KOPT-K1 (cell line): ENCODE measurements at regions not wholly inside any gene's neighbourhood (a gene's known extent, or its start where the extent isn't known, plus 50 kb on each side); places are given as distances from the start of the nearest gene placed in this dataset.

Experiments
- H3K27ac ChIP-seq: fragments of 200-600 bp; sonication (generic); 2 replicates; pipeline ENCODE4 v1.5.1; 2016; ENCODE audit warnings: antibody characterized with exemption, mild to moderate bottlenecking, low read depth, low read length; ENCODE audit not compliant: poor library complexity, severe bottlenecking
- H3K36me3 ChIP-seq: fragments of 200-600 bp; sonication (generic); 2 replicates; pipeline ENCODE4 v1.5.1; 2017; ENCODE audit warnings: antibody characterized with exemption, mild to moderate bottlenecking, low read length, moderate library complexity; ENCODE audit not compliant: insufficient read depth
- H3K9me3 ChIP-seq: fragments of 200-600 bp; sonication (generic); 2 replicates; pipeline ENCODE4 v1.5.1; 2017; ENCODE audit warnings: antibody characterized with exemption, low read length, mild to moderate bottlenecking; ENCODE audit not compliant: insufficient read depth, poor library complexity, severe bottlenecking

- H3K9me3 ChIP-seq = no peaks in the 10 kb centered on the region
- no peak overlapping the region for H3K27ac ChIP-seq
- no peaks in the 10 kb centered on the region for H3K36me3 ChIP-seq
These were observed 58.3 kb downstream of the CXCL12 start for GRCh38 chr10:44326474-44327030.

DNA sequence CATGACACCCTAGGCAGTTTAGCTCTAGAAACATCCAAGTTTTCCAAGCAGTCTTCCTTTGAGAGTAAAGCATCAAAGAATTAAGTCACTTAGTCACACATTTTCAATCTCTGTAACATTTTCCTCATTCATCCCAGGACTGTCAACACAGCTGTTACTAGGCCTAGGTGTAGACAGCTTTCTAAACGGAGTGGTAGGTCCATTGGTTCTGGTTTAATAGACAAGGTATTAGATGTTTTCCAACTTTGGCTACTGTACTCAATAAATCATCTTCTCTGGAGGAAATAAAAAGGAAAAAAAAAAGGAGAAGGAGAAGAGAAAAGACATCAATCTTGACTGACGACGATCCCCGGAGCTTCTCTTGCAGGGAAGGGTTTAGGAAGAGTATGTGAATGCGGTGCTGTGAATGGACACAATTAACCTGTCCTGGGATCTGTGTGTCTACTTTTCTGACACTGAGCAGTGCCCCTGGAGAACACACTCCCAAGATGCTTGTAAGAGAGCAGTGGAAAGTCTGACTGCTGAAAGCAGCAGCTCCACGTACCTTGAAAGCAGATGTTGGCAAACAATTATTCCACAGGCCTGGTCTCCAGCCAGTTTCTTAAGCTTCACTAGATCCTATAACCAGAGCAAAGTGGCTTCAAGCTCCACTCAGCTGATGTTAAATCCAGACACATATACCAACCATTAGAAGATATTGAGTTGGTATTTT lies 59.1 kb downstream of the CXCL12 start:
- Histone ChIP-seq H3K36me3 (no peaks in the 10 kb centered on the region), H3K9me3 (no peaks in the 10 kb centered on the region), H3K27ac (no peak overlapping the region)

DNA sequence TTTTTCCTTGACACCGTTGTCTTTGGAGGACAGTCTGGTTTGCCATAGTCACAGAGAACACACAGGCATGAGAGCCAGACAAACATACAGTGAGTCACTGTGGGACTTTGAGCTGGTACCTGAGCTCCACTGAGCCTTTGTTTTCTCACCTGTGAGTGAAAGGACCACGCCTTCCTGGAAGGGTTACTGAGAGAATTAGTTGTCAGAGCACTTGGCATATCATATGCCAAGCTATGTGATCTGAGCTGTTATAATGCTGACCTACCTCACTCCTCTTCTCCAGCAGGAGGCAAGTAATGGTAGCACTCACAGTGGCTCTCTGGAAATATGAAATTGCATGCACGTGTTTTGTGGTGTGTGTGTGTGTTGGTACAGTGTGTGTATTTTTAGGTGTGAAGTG lies 59.7 kb downstream of the CXCL12 start:
- Histone ChIP-seq H3K27ac (no peak overlapping the region), H3K36me3 (no peaks in the 10 kb centered on the region), H3K9me3 (no peaks in the 10 kb centered on the region)

DNA sequence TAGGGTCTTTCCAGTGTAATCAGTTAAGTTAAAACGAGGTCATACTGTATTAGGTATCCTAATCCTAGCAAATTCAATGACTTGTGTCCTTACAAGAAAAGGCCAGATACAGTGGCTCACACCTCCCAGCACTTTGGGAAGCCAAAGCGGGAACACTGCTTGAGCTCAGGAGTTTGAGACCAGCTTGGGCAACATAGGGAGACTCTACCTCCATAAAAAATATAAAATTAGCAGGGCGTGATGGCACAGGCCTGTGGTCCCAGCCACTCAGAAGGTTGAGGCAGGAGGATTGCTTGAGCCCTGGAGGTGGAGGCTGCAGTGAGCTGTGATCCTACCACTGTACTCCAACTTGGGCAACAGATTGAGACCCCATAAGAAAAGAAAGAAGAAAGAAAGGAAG lies 61.1 kb downstream of the CXCL12 start:
- no peaks in the 10 kb centered on the region for H3K9me3 ChIP-seq
- H3K36me3 ChIP-seq = no peaks in the 10 kb centered on the region
- no peak overlapping the region for H3K27ac ChIP-seq

DNA sequence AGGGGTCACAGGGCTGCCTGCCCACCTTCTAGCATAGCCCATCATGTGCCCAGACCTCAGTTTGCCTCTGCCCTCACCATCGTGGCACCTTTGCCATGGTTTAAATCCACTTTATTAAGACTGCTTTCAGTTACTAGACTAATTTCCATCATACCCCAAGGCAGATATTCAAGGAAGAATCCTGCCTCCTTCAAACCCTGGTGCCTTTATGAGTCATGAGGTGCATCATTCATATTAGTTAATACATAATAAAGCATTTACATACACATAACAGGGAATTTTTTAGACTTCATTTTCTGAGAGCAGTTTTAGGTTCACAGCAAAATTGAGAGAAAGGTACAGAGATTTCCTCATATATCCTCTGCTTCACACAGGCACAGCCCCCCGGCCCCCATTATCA lies 62.8 kb downstream of the CXCL12 start:
- no peaks in the 10 kb centered on the region for H3K36me3 ChIP-seq
- H3K9me3 ChIP-seq = no peaks in the 10 kb centered on the region
- no peak overlapping the region for H3K27ac ChIP-seq

GRCh38 chr10:44320756-44321155 lies 64.1 kb downstream of the CXCL12 start:
- H3K36me3 ChIP-seq = no peaks in the 10 kb centered on the region
- no peak overlapping the region for H3K27ac ChIP-seq
- no peaks in the 10 kb centered on the region for H3K9me3 ChIP-seq

DNA sequence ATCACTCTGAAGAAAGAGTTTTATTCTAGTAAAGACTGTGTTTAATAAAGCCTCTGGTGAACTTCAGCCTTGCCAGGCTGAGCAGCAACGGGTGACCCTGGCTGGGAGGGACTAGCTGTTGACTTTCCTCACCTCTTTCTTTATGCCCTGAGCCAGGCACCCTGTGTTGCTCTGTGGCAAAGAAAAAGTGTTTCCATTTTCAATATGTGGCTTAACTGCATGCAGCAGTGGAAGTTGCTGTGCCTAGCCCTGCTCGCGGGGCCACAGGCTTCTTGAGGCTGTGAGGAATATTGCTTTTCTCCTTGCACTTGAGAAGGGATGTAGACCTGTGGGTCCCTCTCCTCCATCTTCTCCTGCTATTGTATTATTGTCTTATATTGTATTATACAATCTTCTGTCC lies 67.0 kb downstream of the CXCL12 start:
- no peak overlapping the region for H3K27ac ChIP-seq
- H3K36me3 ChIP-seq = no peaks in the 10 kb centered on the region

GRCh38 chr10:44316922-44317215 lies 68.0 kb downstream of the CXCL12 start:
- Histone ChIP-seq H3K27ac (no peak overlapping the region), H3K36me3 (no peaks in the 10 kb centered on the region), H3K9me3 (no peaks in the 10 kb centered on the region)

More for the DNA sequence above, 67.0 kb downstream of the CXCL12 start:
- H3K9me3 ChIP-seq = no peaks in the 10 kb centered on the region

GRCh38 chr10:44316187-44316921 lies 68.5 kb downstream of the CXCL12 start:
- H3K27ac ChIP-seq = no peak overlapping the region
- H3K36me3 ChIP-seq = no peaks in the 10 kb centered on the region
- H3K9me3 ChIP-seq = no peaks in the 10 kb centered on the region

- Histone ChIP-seq H3K9me3 (no peaks in the 10 kb centered on the region), H3K27ac (no peak overlapping the region), H3K36me3 (no peaks in the 10 kb centered on the region)
These were observed 70.0 kb downstream of the CXCL12 start for GRCh38 chr10:44314802-44315460.

GRCh38 chr10:44313761-44314165 lies 71.1 kb downstream of the CXCL12 start:
- H3K9me3 ChIP-seq = no peaks in the 10 kb centered on the region
- no peak overlapping the region for H3K27ac ChIP-seq
- H3K36me3 ChIP-seq = no peaks in the 10 kb centered on the region

GRCh38 chr10:44312401-44312800 lies 72.5 kb downstream of the CXCL12 start:
- Histone ChIP-seq H3K9me3 (no peaks in the 10 kb centered on the region), H3K27ac (no peak overlapping the region), H3K36me3 (no peaks in the 10 kb centered on the region)

DNA sequence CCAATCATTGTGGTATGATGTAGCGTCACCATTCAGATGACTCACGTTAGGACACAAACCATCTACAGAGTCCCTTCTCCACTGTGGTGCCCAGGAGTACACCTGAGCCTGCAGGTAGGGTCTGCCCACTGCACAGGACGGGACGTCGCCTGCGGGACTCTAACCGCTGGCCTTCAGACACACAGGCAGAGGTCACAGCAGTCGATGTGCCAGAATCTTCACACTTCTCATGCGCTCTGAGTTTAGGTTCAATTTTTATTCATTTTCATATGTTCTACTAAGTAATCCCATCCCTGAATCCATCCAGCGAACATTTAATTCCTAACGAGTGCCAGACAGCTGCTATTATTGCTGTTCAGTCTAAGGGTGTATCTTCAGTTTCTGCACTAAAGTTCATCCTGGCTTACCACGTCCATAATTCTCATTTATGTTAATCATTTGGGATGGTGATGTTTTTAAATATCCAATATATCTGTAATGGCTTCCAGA lies 73.3 kb downstream of the CXCL12 start:
- Histone ChIP-seq H3K27ac (no peak overlapping the region), H3K36me3 (no peaks in the 10 kb centered on the region), H3K9me3 (no peaks in the 10 kb centered on the region)

GRCh38 chr10:44310762-44311562 lies 73.9 kb downstream of the CXCL12 start:
- Histone ChIP-seq H3K36me3 (no peaks in the 10 kb centered on the region), H3K27ac (no peak overlapping the region)

More at GRCh38 chr10:44310762-44311562, 73.9 kb downstream of the CXCL12 start:
- H3K9me3 ChIP-seq = no peaks in the 10 kb centered on the region
